Retina (tissue), 1 donor: ENCODE measurements at regions not wholly inside any gene's neighbourhood (a gene's known extent, or its start where the extent isn't known, plus 50 kb on each side); places are given as distances from the start of the nearest gene placed in this dataset.
"Not testable (repeated sequence)": the region's sequence is repeated elsewhere in the genome, so short reads cannot be mapped to it uniquely, and the experiment has no call there.

Experiments used
- DNase-seq: peaks from one replicate; pipeline ENCODE4 v3.0.0-alpha.2; 2016

DNA sequence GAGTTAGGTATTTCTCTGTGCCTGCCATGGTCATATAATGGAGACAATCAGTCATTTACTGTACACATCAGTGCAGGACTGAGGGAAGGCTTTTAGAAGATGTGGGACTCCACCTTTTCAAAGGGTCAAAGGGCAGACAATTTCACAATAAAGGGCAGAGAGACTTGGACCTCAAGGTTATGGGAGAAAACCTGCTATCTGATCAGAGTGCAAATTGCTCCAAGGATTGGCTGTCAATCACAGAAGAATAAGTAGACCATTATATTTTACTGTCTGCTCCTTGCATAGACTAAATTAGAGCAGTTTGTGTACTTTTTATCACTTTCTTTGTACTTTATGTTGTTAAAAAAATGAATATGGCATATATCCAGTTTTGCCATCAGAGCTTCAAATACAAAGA lies 314.9 kb upstream of the ATP11B start:
- DNase-seq: no peak

DNA sequence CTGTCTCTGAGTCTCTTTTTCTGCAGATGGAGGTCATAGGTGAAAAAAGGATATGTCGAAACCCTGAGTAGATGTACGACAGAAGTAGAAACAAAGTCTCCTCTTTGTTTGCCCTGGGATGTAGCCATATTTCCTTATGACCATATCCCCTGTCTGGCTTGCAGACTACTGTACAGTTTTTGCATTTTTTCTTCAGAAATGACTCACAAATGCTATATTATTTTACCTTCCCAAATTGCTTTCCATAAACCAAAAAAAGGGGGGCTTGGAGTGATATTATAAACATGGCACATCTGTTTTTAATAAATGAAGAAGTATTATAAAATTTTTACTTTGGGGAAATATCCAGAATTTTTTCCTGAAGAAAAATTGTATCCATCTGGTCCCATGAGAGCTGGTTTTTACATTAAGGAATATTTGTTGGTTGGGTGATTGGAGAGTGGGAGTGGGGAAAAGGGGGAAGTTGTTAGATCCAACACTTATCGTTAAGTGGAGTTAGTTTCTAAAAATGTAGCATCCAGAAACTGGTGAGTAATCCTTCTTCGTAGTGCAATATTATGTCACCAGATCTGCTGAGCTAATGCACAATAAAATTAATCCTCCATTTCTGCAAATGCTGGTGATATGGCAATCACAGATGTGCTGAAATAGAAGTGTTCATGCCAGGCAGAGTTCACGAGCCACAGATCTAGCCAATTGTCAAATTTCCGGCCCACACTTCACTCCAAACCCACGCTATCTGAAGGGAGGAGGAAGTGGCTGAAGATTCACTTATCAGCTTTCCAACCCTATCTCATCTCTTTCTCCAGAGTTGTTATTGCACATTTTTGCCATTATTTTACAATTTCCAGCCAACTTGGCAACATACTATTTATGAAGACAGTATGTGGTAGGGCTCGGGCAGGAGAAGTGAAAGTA lies 313.6 kb upstream of the ATP11B start:
- no peak for DNase-seq

DNA sequence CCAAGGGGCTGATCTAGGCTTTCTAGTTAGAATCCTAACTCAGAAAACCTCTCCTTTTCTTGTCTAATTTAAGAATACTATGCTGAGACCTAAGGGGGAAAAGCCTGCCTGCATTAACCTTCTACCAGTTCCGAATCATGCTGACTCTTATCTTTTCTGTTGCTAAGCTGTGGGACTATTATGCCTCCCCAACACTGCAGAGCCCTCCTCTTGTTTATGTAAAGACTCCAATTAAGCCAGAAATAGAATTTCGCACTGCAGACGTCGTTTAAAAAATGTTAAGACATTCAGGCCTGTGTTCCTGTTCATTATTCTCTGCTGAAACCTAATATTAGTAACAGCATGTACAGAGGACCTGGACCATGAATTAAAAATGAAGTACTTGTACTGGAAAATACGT lies 310.6 kb upstream of the ATP11B start:
- DNase-seq: no peak

DNA sequence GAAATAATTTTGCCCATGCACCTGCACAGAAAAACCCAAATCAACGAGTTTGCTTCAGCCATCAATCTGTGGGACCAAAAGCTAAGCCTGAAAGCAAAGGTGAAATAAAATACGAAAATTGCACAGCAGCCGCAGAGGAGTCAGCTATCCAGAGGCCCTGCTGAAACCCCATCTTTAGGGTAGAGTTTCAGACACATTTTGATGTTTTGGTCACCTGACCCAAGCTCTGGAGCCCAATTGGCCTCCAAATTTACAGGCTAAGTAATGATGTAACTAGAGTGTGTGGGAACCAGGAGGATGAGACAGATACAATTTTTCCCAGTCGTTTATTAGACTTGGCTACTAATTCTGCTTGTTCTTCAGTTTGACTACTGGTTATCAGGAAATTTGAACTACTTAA lies 308.6 kb upstream of the ATP11B start:
- DNase-seq: no peak

DNA sequence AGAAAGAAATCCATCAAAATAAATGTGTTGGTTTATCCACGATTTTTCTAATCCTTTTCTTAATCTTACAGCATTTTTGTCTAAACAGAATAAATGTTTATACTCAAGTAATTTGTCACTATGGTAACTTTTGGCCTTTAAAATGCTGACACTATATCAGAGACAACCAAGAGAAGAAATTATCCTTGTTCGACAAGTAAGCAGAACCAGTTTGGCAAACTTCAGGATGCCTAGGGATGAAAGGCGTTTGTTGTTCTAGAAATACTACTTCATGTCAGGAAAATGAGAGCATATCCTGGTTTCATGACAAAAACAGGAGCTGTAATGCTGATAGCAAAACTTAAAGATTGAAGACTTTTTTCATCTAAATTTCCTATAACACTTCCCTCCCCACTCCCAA lies 308.0 kb upstream of the ATP11B start:
- DNase-seq: no peak

DNA sequence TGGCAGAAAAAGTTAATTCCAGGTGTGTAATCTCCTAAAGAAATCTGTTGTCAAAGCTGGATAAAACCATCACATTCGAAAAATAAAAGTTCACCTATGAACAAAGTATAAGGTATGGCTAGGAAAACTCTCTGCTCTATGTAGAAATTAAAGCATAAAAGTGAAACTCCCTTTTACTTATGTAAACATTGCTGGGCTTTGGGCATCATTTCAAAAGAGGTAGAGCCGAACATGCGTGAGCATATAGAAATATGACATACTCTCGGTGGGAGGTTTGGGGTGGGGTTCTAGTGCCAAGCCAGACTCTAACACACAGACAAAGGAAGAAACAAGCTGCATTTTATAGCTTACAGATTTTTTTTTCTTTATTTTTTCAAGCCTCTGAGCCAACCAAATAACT lies 306.8 kb upstream of the ATP11B start:
- DNase-seq: no peak

DNA sequence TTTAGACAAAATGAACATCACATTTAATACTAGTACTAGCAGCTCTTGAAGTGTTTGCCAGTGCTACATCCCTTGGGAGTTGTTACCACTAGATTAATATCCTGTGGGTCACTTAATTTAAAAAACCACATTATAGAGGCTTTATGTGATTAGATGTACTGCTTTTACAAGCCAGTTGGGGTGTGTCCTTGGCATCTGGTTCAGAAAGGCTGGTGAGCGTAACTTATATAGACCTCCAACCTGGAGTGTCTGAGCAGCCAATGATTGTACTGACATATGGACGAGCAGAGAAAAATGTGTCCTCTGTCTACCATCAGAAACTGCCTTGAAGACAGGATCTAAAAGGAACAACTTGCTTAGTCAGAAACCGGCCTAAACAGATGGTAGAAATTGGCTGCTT lies 306.2 kb upstream of the ATP11B start:
- DNase-seq: no peak

DNA sequence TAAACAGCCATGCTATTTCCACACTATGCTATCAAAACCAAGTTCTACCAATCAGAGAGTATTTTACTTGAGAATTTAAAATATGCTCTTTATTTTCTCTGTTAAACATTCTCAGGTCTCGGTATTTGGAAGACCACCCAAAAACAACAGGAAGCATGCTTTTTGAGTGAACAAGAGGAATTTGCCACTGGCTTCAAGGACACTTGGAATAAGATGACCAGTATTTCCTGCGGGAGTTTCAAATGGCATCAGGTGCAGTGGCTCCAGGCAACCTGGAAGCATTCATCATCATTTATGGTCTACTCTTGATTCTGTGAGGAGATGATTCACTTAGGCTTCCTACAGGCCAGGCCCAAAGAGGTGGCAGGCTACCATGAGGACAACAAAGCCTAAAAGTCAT lies 305.7 kb upstream of the ATP11B start:
- no peak for DNase-seq

DNA sequence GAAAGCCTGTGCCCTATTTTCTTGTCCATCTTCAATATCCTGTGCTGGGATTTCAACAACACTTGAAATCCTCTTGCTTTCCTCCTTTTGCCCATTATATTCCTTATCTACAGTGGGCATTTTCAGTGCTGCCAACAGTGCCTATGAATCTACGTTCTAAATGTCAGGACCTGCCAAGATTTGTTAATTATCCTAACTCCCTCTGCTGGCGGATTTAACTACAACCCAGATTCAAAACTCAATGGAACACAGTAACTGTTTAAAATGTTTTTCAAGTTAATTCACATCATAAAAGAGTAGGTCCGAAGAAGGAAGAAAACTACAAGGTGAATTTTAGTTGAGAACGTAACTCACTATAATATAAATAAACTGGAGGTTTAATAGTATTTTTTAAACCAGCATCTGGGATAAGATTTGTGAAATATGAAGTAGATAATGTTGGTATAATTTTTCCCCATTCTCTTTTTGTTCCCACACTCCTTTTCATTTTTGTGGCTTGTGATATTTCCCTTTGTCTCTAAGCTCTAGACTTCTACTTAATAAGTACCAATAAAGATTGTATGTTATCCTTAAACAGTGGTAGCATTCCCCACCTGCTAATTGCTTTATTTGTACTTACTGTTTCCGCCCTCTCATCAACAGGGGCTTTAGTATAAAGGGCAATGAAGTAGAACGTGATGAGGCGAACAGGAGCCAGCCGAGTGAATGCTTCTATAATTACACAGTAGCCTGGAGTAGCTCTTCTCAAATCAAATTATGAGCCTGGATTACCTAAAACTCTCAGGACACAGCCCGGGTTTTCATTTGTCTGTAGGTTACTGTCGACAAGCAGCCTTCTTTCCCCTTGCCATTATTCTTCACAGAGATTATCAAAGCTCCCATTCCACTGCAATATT lies 302.5 kb upstream of the ATP11B start:
- DNase-seq: peak; percentile 61

DNA sequence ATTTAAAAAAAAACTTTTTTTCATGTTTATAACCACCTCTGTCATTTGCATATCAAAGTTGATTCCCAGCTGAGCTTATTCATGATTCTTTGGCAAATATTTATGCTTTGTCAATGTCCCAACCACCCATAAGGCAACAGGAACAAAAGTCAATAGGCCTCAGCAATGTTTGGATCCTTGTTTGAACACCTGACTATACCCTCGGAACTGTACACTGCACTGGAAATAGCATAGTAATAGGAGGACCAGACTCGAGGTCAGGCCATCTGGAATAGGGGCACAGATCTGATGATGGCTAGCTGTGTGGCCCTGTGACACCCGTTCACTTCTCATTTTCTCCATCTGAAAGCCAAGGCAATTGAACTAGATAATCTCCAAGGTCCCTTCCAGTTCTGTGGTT lies 301.7 kb upstream of the ATP11B start:
- no peak for DNase-seq

DNA sequence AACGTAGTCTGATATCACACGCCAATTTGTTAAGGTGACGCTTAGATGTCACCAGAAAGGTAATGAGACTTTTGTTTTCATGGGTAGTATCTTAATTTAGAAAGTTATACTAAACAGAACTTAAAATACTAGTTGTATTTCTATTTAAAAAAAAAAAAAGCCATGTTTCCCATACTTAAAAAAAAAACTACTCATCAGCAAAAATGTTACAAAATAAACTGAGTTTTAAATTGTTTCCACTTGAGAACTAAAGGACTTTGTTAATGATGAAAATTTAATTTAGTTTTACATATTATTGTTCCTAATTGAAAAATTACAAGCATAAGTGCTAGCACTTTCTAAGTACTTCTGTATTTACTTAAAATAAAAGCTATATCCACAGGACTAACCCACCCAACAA lies 300.8 kb upstream of the ATP11B start:
- DNase-seq: no peak

DNA sequence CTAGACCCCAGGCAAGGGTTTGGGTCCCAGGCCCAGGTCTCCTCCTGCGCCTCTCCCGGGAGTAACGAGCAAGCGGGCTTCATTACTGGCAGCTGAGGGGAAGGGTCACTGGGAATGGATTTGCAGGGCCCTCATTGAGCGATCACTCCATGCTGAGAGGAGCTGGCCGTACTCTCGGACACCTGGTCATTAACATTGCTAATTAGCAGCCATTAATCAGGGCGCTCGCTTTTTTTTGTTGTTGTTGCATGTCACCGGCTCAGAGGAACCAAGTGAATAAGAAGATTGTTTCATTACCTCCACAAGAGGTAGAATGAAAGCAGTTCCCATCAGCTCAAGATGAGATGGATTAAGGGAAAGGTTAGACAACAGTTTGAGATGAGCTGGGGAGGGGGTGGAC lies 293.0 kb upstream of the ATP11B start:
- peak; percentile 73 for DNase-seq

DNA sequence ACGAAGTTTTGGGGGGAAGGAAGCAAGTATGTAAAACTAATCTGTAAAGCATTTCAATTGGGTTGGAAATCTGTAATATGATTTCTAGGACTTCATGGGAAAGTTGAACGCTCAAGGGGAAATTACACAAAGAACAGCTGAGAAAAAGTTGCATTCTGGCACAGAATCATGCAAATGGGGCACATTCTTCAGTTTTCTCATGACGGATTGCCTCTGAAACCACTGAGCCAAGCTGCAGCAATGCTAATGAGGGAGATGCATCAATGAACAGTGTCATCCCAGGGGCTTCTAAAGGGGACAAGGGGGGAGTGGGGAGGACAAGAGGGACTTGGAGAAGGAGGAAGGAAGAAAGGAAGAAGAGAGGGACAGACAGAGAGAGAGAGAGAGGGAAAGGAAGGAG lies 291.4 kb upstream of the ATP11B start:
- DNase-seq: peak; percentile 39

DNA sequence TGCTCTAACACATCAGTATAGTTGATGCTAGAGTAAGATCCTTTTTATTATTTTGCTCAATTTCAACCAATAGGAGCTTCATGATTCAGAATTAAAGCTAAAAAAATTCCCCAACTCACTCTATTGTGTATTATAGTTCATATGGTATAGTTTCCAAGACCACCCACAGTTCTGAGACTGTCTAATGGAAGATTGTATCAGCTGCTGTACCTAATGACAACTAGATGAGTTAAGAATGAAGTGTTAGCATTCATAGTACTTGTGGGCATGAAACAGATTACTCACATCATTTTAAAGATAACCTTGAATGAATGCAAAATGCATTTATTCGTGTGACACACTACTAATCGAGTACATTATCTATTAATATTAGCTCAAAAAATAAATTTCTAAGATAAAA lies 289.9 kb upstream of the ATP11B start:
- no peak for DNase-seq

DNA sequence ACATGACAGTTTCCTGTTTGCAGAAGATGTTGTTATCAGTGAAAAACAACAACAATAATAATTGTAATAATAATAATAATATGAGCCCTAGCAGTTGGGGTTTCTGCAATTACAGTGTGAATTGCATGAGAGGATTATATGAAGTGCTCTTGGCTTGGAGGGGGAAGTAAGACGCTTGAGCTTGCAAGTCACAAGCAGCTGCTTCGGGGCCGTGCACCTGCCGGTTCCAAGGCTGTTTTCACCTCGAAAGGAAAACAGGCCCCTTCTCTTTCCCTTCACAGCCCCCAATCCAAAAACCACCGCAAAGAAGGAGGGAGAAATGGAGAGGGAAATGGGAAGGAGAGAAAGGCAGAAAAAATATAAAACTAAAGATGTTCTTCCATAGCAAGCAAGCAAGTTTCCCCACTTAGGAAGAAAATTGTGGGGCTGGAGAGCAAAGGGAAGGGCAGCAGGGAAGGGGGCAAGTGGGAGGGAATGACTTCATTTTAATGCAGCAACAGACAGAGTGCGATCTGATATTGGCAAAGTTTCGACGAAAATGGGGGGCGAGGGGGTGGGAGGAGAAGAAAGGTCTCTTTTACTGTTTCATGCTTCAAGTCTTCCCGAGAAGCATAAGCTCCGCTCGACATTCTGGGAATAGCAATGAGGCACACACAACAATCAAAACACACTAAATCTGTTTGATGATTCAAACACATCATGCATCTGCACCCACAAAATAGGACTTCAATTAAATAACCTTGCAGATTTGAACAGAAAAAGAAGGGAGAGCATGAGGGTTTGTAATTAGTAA lies 284.2 kb upstream of the ATP11B start:
- peak; percentile 68 for DNase-seq

DNA sequence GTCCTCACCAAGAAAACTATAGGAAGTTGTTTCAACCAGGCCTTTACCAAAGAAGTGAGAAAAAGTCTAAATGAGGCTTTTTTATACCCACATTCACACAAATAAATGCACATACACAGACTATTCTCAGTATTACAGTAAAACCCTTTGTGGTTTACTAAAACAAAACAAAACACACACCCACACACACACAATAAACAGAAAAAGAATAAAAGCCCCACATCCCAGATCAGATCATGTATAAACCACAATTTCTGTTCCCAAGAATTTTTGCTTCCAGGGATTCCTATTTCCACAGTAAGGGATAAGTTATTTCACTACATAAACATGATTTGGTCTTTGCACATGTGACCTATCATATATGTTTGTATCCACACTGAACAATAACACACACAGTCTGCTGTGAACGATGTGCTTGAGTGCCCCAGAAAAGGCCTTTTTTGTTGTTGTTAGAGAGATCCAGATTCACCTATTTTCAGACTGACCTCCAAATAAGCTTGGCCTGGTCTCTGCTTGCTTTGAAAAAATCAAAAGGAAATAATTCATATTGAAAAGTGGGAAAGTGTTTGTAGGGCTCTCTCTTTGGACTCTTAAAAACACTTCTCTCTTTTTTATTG lies 283.4 kb upstream of the ATP11B start:
- DNase-seq: no peak

DNA sequence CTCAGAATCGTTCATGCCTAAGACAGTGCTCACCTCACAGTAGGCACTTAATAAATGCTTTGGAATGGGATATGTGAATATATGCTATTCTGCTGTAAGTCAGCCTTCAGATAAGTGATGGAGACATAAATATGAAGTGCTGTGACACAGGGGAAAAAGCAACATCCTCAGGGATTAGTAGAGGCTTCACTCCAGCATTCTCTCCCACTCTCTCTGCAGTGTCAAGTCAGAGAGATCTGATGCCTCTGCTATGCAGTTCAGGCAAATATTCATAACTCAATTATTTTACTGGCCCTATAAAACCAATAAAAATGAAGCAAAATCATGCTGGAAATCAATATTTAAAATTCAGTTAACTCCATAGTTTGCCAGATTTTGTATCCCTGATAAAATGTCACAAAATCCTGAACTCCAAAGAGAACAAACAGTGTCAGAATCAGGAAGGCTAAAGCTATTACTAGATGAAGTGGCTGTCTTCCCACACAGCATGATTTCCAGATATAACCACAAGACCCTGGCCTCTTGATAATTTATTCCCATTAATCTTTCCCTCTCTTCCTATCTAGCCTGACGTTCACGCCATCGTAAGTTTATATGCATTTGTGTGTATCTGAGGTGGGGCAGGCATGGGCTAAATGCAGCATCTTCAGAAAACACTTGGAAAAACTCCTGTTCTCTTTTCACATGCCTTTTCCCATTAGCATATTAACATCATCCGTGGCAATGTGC lies 278.9 kb upstream of the ATP11B start:
- no peak for DNase-seq

DNA sequence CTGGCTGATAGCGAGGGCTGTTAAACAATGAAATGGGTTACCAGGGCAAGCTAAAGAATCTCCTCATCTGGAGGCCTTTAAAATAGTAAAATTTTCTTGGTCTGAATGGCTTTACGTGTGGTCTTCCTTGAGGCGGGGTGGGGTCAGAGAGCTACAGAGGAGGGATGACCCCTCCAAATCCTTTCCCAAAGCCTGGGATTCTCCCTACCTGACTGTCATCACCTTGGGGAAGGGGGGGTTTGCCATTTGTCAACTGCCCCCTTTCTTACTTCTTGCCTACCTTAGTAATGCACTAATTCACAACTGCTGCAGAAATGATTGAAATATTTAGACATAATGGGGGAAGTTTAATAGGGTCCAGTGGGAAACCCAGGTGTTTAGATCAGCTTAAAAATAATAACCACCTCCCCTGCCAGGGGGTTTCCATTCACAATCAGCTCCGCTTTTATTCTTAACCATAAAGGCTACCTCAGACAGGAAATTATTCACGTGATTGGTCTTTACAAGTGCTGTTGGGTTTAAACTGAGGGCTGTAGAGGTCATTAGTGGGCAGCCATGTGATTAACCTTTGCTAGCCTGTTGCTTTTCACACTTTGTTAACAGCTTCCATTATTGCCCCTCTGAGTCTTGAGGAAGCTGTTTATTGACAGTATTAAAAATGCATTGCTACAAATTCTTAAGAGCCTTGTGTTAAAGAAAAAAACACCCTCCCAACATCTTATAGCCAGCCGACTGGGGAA lies 276.5 kb upstream of the ATP11B start:
- DNase-seq: no peak

DNA sequence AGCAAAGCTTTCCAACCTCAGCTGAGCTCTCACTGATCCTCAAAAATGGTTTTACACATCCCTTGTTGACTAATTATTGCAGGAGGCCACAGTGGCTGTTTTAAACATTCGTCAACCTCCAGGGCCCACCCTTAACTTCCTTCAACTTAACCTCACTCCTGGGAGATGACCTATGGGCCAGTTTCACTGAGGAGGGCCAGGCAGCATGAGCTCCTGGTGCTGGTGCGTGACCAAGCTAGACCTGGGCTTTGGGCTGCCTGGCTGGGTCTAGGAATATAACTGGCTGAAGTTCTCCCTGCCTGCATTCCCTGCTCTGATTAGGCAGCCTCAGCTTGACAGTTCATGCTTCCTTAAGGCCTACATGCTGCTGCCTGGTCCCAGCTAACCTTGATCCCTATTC lies 273.7 kb upstream of the ATP11B start:
- DNase-seq: no peak

DNA sequence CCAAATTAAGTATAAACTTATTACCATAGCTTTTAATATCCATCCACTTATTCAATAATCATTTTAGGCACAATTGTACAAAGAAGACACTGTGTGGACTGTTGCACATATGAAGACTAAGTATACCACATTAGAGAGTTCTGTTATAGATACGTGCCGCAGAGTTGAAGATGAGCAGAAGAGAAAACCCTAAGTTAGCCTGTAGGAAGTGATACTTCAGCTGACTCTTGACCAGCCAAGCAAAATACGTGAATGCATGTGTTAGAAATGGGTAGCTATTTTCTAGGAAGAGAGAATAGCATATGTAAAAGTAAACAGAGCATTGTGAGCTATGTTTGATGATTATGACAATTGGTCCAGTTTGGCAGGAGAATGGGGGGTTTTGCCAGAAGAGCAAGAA lies 272.0 kb upstream of the ATP11B start:
- no peak for DNase-seq

DNA sequence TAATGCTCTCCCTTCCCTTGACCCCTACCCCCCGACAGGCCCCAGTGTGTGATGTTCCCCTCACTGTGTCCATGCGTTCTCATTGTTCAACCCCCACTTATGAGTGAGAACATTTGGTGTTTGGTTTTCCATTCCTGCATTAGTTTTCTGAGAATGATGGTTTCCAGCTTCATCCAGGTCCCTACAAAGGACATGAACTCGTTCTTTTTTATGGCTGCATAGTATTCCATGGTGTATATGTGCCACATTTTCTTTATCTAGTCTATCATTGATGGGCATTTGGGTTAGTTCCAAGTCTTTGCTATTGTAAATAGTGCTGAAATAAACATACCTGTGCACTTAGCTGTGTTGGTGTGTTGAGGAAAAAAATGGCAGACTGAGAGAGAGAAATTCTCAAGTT lies 269.9 kb upstream of the ATP11B start:
- not testable (repeated sequence) for DNase-seq
